GM19023 (cell line): ENCODE measurements at regions not wholly inside any gene's neighbourhood (a gene's known extent, or its start where the extent isn't known, plus 50 kb on each side); places are given as distances from the start of the nearest gene placed in this dataset.

ENCODE experiments used
- ATAC-seq: cut with Tn5 transposase; IDR thresholded peaks from one replicate; pipeline ENCODE4 v1.9.1; 2021; ENCODE audit warnings: mild to moderate bottlenecking, moderate library complexity; ENCODE audit not compliant: unreplicated experiment

- no peak for ATAC-seq
Measured at GRCh38 chr3:137201066-137201465, 243.3 kb downstream of the IL20RB start.

- ATAC-seq = no peak
Measured at GRCh38 chr3:137202941-137203340, 245.2 kb downstream of the IL20RB start.

- no peak for ATAC-seq
Measured at GRCh38 chr3:137204409-137204808, 246.6 kb downstream of the IL20RB start.

- ATAC-seq = no peak
Measured at GRCh38 chr3:137205394-137206045, 247.7 kb downstream of the IL20RB start.

GRCh38 chr3:137207616-137208015 is 249.8 kb downstream of the IL20RB start:
- no peak for ATAC-seq

- ATAC-seq = no peak
Measured at GRCh38 chr3:137217733-137218132, 259.9 kb downstream of the IL20RB start.

GRCh38 chr3:137219801-137220445 is 262.1 kb downstream of the IL20RB start:
- ATAC-seq = no peak

GRCh38 chr3:137222736-137223225 is 265.0 kb downstream of the IL20RB start:
- ATAC-seq = no peak

GRCh38 chr3:137224464-137224863 is 266.7 kb downstream of the IL20RB start:
- ATAC-seq = no peak

- ATAC-seq = no peak
Measured at GRCh38 chr3:137242836-137243400, 285.1 kb downstream of the IL20RB start.

- no peak for ATAC-seq
Measured at GRCh38 chr3:137246491-137246890, 288.7 kb downstream of the IL20RB start.

GRCh38 chr3:137249311-137249940 is 291.6 kb downstream of the IL20RB start:
- no peak for ATAC-seq

- ATAC-seq = no peak
Measured at GRCh38 chr3:137259089-137259488, 301.3 kb downstream of the IL20RB start.

GRCh38 chr3:137259701-137260100 is 301.9 kb downstream of the IL20RB start:
- no peak for ATAC-seq

GRCh38 chr3:137264071-137264820 is 306.5 kb downstream of the IL20RB start:
- ATAC-seq = no peak

- no peak for ATAC-seq
Measured at GRCh38 chr3:137264843-137265330, 307.1 kb downstream of the IL20RB start.

- no peak for ATAC-seq
Measured at GRCh38 chr3:137282871-137283270, 325.1 kb downstream of the IL20RB start.

GRCh38 chr3:137285924-137286323 is 328.1 kb downstream of the IL20RB start:
- no peak for ATAC-seq

GRCh38 chr3:137293086-137293485 is 335.3 kb downstream of the IL20RB start:
- no peak for ATAC-seq

GRCh38 chr3:137294139-137294538 is 336.4 kb downstream of the IL20RB start:
- ATAC-seq = no peak

- ATAC-seq = no peak
Measured at GRCh38 chr3:137294839-137295238, 337.1 kb downstream of the IL20RB start.
